ENCODE measurements at regions not wholly inside any gene's neighbourhood (a gene's known extent, or its start where the extent isn't known, plus 50 kb on each side); places are given as distances from the start of the nearest gene placed in this dataset.
"Not testable (repeated sequence)": the region's sequence is repeated elsewhere in the genome, so short reads cannot be mapped to it uniquely, and the experiment has no call there.

- DNase-seq (ENCODE audit: low spot score in 2 of 2) = no peak
- no peak for FAIRE-seq
Observed at GRCh38 chr10:109317746-109318366, 605.5 kb downstream of the XPNPEP1 start.

GRCh38 chr10:109314016-109314415 lies 609.3 kb downstream of the XPNPEP1 start:
- FAIRE-seq; DNase-seq (ENCODE audit: low spot score in 2 of 2): not testable (repeated sequence)

GRCh38 chr10:109312555-109312954 lies 610.8 kb downstream of the XPNPEP1 start:
- not testable (repeated sequence) for DNase-seq (ENCODE audit: low spot score in 2 of 2); FAIRE-seq

GRCh38 chr10:109308971-109309370 lies 614.3 kb downstream of the XPNPEP1 start:
- FAIRE-seq = no peak

GRCh38 chr10:109307102-109307501 lies 616.2 kb downstream of the XPNPEP1 start:
- not testable (repeated sequence) for FAIRE-seq; DNase-seq (ENCODE audit: low spot score in 2 of 2)

More at GRCh38 chr10:109308971-109309370, 614.3 kb downstream of the XPNPEP1 start:
- no peak for DNase-seq (ENCODE audit: low spot score in 2 of 2)

- FAIRE-seq (no peak), DNase-seq (ENCODE audit: low spot score in 2 of 2) (no peak)
Observed at GRCh38 chr10:109306698-109307097, 616.6 kb downstream of the XPNPEP1 start.

- FAIRE-seq = no peak
- DNase-seq (ENCODE audit: low spot score in 2 of 2) = no peak
Observed at GRCh38 chr10:109287858-109288257, 635.5 kb downstream of the XPNPEP1 start.

- DNase-seq (ENCODE audit: low spot score in 2 of 2) (no peak), FAIRE-seq (no peak)
Observed at GRCh38 chr10:109282510-109282909, 640.8 kb downstream of the XPNPEP1 start.

GRCh38 chr10:109281347-109281746 lies 642.0 kb downstream of the XPNPEP1 start:
- DNase-seq (ENCODE audit: low spot score in 2 of 2) (no peak), FAIRE-seq (no peak)

GRCh38 chr10:109280837-109281236 lies 642.5 kb downstream of the XPNPEP1 start:
- DNase-seq (ENCODE audit: low spot score in 2 of 2) (no peak), FAIRE-seq (no peak)

- DNase-seq (ENCODE audit: low spot score in 2 of 2) = no peak
- no peak for FAIRE-seq
Observed at GRCh38 chr10:109277456-109277855, 645.9 kb downstream of the XPNPEP1 start.

- DNase-seq (ENCODE audit: low spot score in 2 of 2) (no peak), FAIRE-seq (no peak)
Observed at GRCh38 chr10:109275960-109276359, 647.4 kb downstream of the XPNPEP1 start.

- DNase-seq (ENCODE audit: low spot score in 2 of 2) = no peak
- no peak for FAIRE-seq
Observed at GRCh38 chr10:109274681-109275080, 648.6 kb downstream of the XPNPEP1 start.

GRCh38 chr10:109270173-109270572 lies 653.1 kb downstream of the XPNPEP1 start:
- no peak for DNase-seq (ENCODE audit: low spot score in 2 of 2)

GRCh38 chr10:109264004-109264403 lies 659.3 kb downstream of the XPNPEP1 start:
- FAIRE-seq (no peak), DNase-seq (ENCODE audit: low spot score in 2 of 2) (no peak)

More at GRCh38 chr10:109270173-109270572, 653.1 kb downstream of the XPNPEP1 start:
- FAIRE-seq = no peak

- FAIRE-seq (no peak), DNase-seq (ENCODE audit: low spot score in 2 of 2) (no peak)
Observed at GRCh38 chr10:109261231-109261630, 662.1 kb downstream of the XPNPEP1 start.

GRCh38 chr10:109259293-109259692 lies 664.0 kb downstream of the XPNPEP1 start:
- FAIRE-seq (no peak), DNase-seq (ENCODE audit: low spot score in 2 of 2) (no peak)

GRCh38 chr10:109253306-109253705 lies 670.0 kb downstream of the XPNPEP1 start:
- FAIRE-seq (no peak), DNase-seq (ENCODE audit: low spot score in 2 of 2) (no peak)

GRCh38 chr10:109250152-109250551 lies 673.2 kb downstream of the XPNPEP1 start:
- DNase-seq (ENCODE audit: low spot score in 2 of 2) (no peak), FAIRE-seq (no peak)

- FAIRE-seq = no peak
Observed at GRCh38 chr10:109247814-109248213, 675.5 kb downstream of the XPNPEP1 start.

GRCh38 chr10:109245821-109246220 lies 677.5 kb downstream of the XPNPEP1 start:
- no peak for FAIRE-seq
- DNase-seq (ENCODE audit: low spot score in 2 of 2) = no peak

More at GRCh38 chr10:109247814-109248213, 675.5 kb downstream of the XPNPEP1 start:
- DNase-seq (ENCODE audit: low spot score in 2 of 2) = no peak

- DNase-seq (ENCODE audit: low spot score in 2 of 2) (no peak), FAIRE-seq (no peak)
Observed at GRCh38 chr10:109239371-109239770, 683.9 kb downstream of the XPNPEP1 start.

GRCh38 chr10:109237682-109238081 lies 685.6 kb downstream of the XPNPEP1 start:
- DNase-seq (ENCODE audit: low spot score in 2 of 2) = no peak

More at GRCh38 chr10:109237682-109238081, 685.6 kb downstream of the XPNPEP1 start:
- FAIRE-seq = no peak

Measured in frontal cortex (tissue), 3 donors.